AG04450 (cell line): ENCODE measurements at regions not wholly inside any gene's neighbourhood (a gene's known extent, or its start where the extent isn't known, plus 50 kb on each side); places are given as distances from the start of the nearest gene placed in this dataset.

Experiments used
- CTCF ChIA-PET: fragments of 300-600, 350-600 bp; formaldehyde crosslinking; extraction: SDS; loops from one replicate; lab custom pipeline; 2022; ENCODE audit warnings: antibody characterized with exemption, inconsistent platforms; lab: Charles Lee
- POLR2A ChIA-PET: fragments of 350-600 bp; formaldehyde crosslinking; extraction: SDS; loops from one replicate; lab custom pipeline; 2021; ENCODE audit warnings: antibody characterized with exemption, inconsistent platforms; lab: Yijun Ruan, JAX
- DNase-seq: peaks from one replicate; pipeline ENCODE4 v3.0.0-alpha.2; 2011; ENCODE audit warnings: low read depth, low spot score
- H3K27ac ChIP-seq: one replicate; pipeline ENCODE4 v1.5.1; 2012; ENCODE audit warnings: low read depth, low read length, control low read depth
- H3K27me3 ChIP-seq: one replicate; pipeline ENCODE4 v1.6.0; 2012; ENCODE audit warnings: low read length; ENCODE audit not compliant: control insufficient read depth, insufficient read depth
- H3K4me3 ChIP-seq: 2 replicates; pipeline ENCODE4 v1.5.1; 2011; ENCODE audit warnings: mild to moderate bottlenecking, low read depth, low read length, control low read depth
- H3K9me3 ChIP-seq: 2 replicates; pipeline ENCODE4 v1.5.1; 2012; ENCODE audit warnings: low read length; ENCODE audit not compliant: control insufficient read depth, insufficient read depth
- TF ChIP-seq, protein P1 (sequence below): IDR thresholded peaks from 2 replicates; pipeline ENCODE4 v1.5.1; 2011; ENCODE audit warnings: low read depth, low read length, control low read depth, inconsistent platforms

DNA sequence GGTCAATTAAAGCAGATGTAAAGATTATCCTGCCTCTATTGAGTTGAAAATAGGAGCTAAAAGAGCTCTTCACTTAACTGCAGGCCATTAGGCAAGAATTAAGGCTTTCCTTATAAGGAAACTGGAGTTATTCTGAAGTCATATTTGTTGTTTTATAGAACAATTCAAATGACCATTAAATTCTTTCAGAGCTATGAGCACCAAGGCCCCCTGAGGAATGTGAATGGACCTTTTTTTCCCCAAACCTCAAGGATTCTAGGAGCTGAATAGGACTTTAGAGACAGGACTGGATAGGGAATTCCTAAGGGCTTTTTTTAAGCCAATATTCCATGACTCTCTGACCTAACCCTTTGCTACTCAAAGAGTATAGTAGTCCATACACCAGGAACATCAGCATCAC lies 565.7 kb upstream of the BTBD3 start:
- POLR2A ChIA-PET: no interaction called here
- no peak for DNase-seq
- no peaks in the 10 kb centered on the region for H3K9me3 ChIP-seq
- no peaks in the 10 kb centered on the region for H3K27me3 ChIP-seq
- no peak overlapping the region for H3K4me3 ChIP-seq
- TF ChIP-seq, protein P1, sequence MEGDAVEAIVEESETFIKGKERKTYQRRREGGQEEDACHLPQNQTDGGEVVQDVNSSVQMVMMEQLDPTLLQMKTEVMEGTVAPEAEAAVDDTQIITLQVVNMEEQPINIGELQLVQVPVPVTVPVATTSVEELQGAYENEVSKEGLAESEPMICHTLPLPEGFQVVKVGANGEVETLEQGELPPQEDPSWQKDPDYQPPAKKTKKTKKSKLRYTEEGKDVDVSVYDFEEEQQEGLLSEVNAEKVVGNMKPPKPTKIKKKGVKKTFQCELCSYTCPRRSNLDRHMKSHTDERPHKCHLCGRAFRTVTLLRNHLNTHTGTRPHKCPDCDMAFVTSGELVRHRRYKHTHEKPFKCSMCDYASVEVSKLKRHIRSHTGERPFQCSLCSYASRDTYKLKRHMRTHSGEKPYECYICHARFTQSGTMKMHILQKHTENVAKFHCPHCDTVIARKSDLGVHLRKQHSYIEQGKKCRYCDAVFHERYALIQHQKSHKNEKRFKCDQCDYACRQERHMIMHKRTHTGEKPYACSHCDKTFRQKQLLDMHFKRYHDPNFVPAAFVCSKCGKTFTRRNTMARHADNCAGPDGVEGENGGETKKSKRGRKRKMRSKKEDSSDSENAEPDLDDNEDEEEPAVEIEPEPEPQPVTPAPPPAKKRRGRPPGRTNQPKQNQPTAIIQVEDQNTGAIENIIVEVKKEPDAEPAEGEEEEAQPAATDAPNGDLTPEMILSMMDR: no peak
- CTCF ChIA-PET: interaction anchor here (0.7 to 1.0 kb wide), 2 partner anchors 20 to 1374 kb away, joined by 3 to 4 read pairs; no protein-coding TSS in a partner anchor
- no peak overlapping the region for H3K27ac ChIP-seq

DNA sequence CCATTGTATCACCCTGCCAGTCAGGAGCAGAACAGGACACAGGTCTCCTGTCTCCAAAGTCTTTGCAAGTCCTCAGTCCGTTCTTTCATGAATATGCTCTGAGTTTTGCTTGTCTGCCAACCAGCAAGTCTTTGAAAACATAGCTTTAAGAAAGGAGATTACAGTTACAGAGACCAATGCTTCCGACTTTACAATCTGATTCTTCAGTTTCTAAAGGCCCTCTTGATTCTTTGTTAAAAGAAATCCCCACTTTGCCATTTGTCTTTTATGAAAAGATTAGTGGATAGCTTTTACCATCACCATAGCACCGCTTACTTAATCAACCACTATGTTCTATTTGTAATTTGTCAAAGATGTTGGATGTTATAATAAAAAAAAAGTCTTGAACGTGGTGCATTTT lies 562.8 kb upstream of the BTBD3 start:
- TF ChIP-seq, protein P1: no peak
- Histone ChIP-seq H3K9me3 (no peaks in the 10 kb centered on the region), H3K27me3 (no peaks in the 10 kb centered on the region), H3K4me3 (no peak overlapping the region), H3K27ac (no peak overlapping the region)
- CTCF ChIA-PET: interaction anchor here (0.7 to 1.1 kb wide), 2 partner anchors 683 to 928 kb away, joined by 3 to 4 read pairs; no protein-coding TSS in a partner anchor
- POLR2A ChIA-PET: no interaction called here
- DNase-seq: no peak

DNA sequence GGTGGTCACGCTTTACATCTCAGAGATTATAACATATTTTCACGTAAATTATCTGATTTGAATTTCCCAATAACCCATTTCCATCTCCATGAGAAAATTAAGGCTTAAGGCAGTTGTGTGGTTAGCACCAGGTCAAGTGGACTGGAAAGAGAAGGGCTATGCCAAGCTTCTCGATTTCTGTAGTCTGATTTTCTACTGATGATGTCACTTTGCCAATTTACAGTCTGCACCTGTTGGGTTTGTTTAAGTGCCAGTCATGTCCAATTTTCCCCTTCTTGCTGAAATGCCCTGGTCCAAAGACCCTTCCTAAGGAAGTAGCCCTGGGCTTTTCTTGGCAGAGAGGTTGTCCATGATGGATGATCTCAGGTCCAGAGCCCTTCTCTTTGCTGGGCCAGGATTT lies 562.3 kb upstream of the BTBD3 start:
- Histone ChIP-seq H3K4me3 (no peak overlapping the region), H3K9me3 (no peaks in the 10 kb centered on the region), H3K27ac (no peak overlapping the region), H3K27me3 (no peaks in the 10 kb centered on the region)
- ChIA-PET CTCF (interaction anchor here (0.7 to 1.1 kb wide), 2 partner anchors 684 to 928 kb away, joined by 3 to 4 read pairs; no protein-coding TSS in a partner anchor), POLR2A (no interaction called here)
- TF ChIP-seq, protein P1: no peak
- DNase-seq: no peak

DNA sequence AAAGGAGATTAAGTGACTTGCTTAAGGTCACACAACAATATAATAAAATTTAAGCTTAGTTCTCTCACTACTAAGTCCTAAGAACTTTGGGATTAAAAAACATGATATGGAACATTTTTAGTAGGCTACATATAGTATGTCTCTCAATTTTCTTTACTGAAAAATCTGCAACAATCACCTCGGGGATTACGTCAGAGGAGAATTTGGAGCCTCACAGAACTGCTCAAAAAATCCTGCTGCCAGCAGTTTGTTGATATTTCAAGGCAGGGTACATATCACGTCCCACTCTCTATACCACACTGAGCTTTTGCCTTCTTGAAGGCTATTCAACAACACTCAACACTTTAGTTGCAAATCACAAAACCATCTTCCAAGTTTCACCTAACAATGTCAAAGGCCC lies 561.6 kb upstream of the BTBD3 start:
- POLR2A ChIA-PET: no interaction called here
- H3K4me3 ChIP-seq: no peak overlapping the region
- DNase-seq: no peak
- H3K27me3 ChIP-seq: no peaks in the 10 kb centered on the region
- no peaks in the 10 kb centered on the region for H3K9me3 ChIP-seq
- TF ChIP-seq, protein P1: no peak
- H3K27ac ChIP-seq: no peak overlapping the region
- CTCF ChIA-PET: no interaction called here

DNA sequence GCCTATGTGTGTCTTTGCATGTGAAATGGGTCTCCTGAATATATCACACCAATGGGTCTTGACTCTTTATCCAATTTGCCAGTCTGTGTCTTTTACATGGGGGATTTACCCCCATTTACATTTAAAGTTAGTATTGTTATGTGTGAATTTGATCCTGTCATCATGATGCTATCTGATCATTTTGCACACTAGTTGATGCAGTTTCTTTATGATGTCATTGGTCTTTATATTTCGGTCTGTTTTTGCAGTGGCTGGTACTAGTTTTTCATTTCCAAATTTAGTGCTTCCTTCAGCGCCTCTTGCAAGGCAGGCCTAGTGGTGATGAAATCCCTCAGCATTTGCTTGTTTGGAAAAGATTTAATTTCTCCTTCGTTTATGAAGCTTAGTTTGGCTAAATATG lies 555.2 kb upstream of the BTBD3 start:
- TF ChIP-seq, protein P1: no peak
- H3K9me3 ChIP-seq: no peaks in the 10 kb centered on the region
- no peak overlapping the region for H3K4me3 ChIP-seq
- H3K27ac ChIP-seq: no peak overlapping the region
- ChIA-PET POLR2A (no interaction called here), CTCF (interaction anchor here (0.9 kb wide), 1 partner anchor 173 kb away, joined by 3 read pairs; no protein-coding TSS in a partner anchor)
- no peaks in the 10 kb centered on the region for H3K27me3 ChIP-seq
- DNase-seq: no peak
